Gastroesophageal sphincter (tissue), 4 donors: ENCODE measurements at regions not wholly inside any gene's neighbourhood (a gene's known extent, or its start where the extent isn't known, plus 50 kb on each side); places are given as distances from the start of the nearest gene placed in this dataset.

ENCODE experiments used
- ATAC-seq: fragments of 150-250 bp; one replicate; pipeline ENCODE4 v1.9.1; 2016; ENCODE audit warnings: mild to moderate bottlenecking, moderate library complexity
- H3K27ac ChIP-seq, 4 donors: fragments of 200-600 bp; sonication (generic) in 3 of 4; 1 replicate in 3 of 4; 2 replicates in 1 of 4; pipeline ENCODE4 v1.5.1; 2016 to 2019
- H3K27me3 ChIP-seq: fragments of 200-600 bp; sonication (generic); one replicate; pipeline ENCODE4 v1.5.1; 2019
- H3K36me3 ChIP-seq, 2 donors: fragments of 200-600 bp; sonication (generic); one replicate each; pipeline ENCODE4 v1.5.1; 2019; ENCODE audit warnings: control low read depth in 1 of 2
- H3K4me1 ChIP-seq, 3 donors: fragments of 200-600 bp; sonication (generic); 1 replicate in 2 of 3; 2 replicates in 1 of 3; pipeline ENCODE4 v1.5.1; 2016 to 2019; ENCODE audit warnings: control low read depth in 2 of 3
- H3K4me3 ChIP-seq, 2 donors: fragments of 200-600 bp; sonication (generic); one replicate each; pipeline ENCODE4 v1.5.1; 2019; ENCODE audit warnings: mild to moderate bottlenecking in 1 of 2, moderate library complexity in 1 of 2
- H3K9me3 ChIP-seq, 3 donors: fragments of 200-600 bp; sonication (generic); one replicate each; pipeline ENCODE4 v1.5.1; 2017 to 2019; ENCODE audit warnings: control low read depth in 2 of 3
- EP300 ChIP-seq: sonication (generic); formaldehyde crosslinking; IDR thresholded peaks from one replicate; pipeline ENCODE4 v1.6.1; 2017; ENCODE audit warnings: antibody characterized with exemption, mild to moderate bottlenecking
- POLR2A ChIP-seq, 2 donors: fragments of 450-650 bp; IDR thresholded peaks; one replicate each; pipeline ENCODE4 v1.6.1; 2017; ENCODE audit warnings: antibody characterized with exemption in 2 of 2, mild to moderate bottlenecking in 2 of 2, moderate library complexity in 1 of 2
- POLR2AphosphoS5 ChIP-seq: sonication (generic); formaldehyde crosslinking; IDR thresholded peaks from one replicate; pipeline ENCODE4 v1.6.1; 2017; ENCODE audit warnings: antibody characterized with exemption
- WGBS, 2 donors: methylation state at CpG; one replicate each; pipeline ENCODE4 v1.1.5; 2018; ENCODE audit warnings: low coverage in 1 of 2; 5-methylcytosine and 5-hydroxymethylcytosine counted together
- TF ChIP-seq, protein P1 (sequence below), 4 experiments: fragments of 200-600 bp in 2 of 4; fragments of 450-650 bp in 2 of 4; sonication (generic) in 1 of 4; IDR thresholded peaks; one replicate each; pipeline ENCODE4 v1.5.1; 2017 to 2019; ENCODE audit warnings: antibody characterized with exemption in 4 of 4, mild to moderate bottlenecking in 2 of 4, moderate library complexity in 2 of 4

DNA sequence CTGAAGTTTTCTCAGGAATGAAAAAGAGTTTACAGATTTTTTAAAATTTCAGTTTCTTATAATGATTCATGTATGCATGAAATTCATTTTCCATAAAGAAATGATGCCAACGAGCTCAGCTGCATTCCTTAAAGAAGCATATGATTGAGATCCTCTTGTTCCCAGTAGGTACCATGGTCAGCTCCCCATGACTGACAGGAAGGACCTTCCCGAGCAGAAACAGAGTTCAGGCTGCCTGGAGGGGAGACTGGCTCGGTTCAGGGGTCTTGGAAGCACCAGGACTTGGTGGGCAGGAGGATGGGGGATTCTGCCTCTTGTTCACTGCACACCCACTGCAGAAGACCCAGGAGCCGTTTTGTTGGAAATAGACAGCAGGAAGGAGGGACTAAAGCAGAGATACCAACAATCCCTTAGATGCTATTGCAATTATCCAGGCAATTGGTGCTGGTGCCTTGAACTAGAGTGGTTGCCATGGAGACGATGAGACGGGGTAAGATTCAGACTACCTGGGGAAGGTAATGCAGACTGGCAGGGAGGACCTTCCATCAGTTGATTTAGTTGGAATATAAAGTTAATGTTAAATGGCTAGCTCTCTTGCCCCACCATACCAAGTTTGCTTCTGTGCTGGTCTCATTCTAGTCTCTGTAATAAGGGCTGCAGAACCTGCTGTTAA, 447.8 kb downstream of the MTRR start:
- ATAC-seq = no peak
- Histone ChIP-seq H3K27me3 (no peaks in the 10 kb centered on the region), H3K9me3 (no peaks in the 10 kb centered on the region), H3K4me1 (no peaks in the 10 kb centered on the region), H3K4me3 (no peak overlapping the region), H3K36me3 (no peaks in the 10 kb centered on the region), H3K27ac (no peak overlapping the region)
- TF ChIP-seq POLR2A (IDR thresholded peaks at IDR 0.05) (no peak), POLR2AphosphoS5 (no peak), EP300 (no peak)
- TF ChIP-seq, protein P1, sequence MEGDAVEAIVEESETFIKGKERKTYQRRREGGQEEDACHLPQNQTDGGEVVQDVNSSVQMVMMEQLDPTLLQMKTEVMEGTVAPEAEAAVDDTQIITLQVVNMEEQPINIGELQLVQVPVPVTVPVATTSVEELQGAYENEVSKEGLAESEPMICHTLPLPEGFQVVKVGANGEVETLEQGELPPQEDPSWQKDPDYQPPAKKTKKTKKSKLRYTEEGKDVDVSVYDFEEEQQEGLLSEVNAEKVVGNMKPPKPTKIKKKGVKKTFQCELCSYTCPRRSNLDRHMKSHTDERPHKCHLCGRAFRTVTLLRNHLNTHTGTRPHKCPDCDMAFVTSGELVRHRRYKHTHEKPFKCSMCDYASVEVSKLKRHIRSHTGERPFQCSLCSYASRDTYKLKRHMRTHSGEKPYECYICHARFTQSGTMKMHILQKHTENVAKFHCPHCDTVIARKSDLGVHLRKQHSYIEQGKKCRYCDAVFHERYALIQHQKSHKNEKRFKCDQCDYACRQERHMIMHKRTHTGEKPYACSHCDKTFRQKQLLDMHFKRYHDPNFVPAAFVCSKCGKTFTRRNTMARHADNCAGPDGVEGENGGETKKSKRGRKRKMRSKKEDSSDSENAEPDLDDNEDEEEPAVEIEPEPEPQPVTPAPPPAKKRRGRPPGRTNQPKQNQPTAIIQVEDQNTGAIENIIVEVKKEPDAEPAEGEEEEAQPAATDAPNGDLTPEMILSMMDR (IDR thresholded peaks at IDR 0.05) = no peak
- WGBS, 2 donors = 27 to 60% methylated on average over 3 to 4 of the region's 6 CpGs

DNA sequence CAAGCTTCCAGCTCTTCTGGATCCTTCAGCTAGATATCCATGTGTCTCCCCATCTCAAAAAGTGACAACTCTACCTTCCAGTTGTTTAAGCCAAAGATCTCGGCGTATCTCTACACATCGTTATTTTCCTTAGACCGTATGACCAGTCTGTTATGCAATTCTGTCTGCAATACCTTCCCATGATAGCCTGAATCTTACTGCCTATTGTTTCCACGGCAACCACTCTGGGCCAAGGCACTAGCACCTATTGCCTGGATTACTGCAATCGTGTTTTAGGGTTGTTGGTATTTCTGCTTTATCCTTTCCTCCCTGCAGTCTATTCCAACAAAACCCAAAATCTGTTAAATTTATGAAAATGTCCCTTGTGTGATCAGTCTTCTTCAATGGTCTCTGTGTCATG, 448.4 kb downstream of the MTRR start:
- Histone ChIP-seq H3K4me3 (no peak overlapping the region), H3K9me3 (no peaks in the 10 kb centered on the region), H3K27me3 (no peaks in the 10 kb centered on the region), H3K27ac (no peak overlapping the region), H3K4me1 (no peaks in the 10 kb centered on the region), H3K36me3 (no peaks in the 10 kb centered on the region)
- ATAC-seq = no peak
- TF ChIP-seq EP300 (no peak), POLR2AphosphoS5 (no peak), POLR2A (IDR thresholded peaks at IDR 0.05) (no peak)
- TF ChIP-seq, protein P1 (IDR thresholded peaks at IDR 0.05) = no peak
- 85 to 91% methylated on average over 5 to 6 of the region's 6 CpGs for WGBS, 2 donors

DNA sequence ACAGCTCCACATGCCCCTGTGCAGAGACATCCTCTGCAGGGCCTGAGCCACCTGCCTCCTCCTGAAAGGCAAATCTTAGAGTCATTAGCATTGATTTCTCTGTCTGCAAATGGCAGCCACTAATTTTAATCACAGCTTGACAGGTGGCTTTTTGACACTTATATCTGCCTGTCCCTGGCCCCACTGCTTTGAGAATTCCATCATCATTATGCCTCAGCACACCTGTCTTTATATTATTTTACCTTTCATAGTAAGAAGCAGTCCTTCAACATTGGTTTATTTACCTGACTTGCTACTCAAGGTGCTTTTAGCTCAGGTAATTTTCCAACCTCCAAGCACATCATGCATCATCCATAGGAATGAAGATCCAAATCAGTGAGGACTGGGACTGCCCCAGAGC, 451.3 kb downstream of the MTRR start:
- H3K4me3 ChIP-seq = no peak overlapping the region
- H3K9me3 ChIP-seq = no peaks in the 10 kb centered on the region
- no peaks in the 10 kb centered on the region for H3K4me1 ChIP-seq
- no peaks in the 10 kb centered on the region for H3K27me3 ChIP-seq
- no peak overlapping the region for H3K27ac ChIP-seq
- no peak for ATAC-seq
- TF ChIP-seq POLR2A (IDR thresholded peaks at IDR 0.05) (no peak), POLR2AphosphoS5 (no peak), EP300 (no peak)
- TF ChIP-seq, protein P1 (IDR thresholded peaks at IDR 0.05) = no peak
- H3K36me3 ChIP-seq = no peaks in the 10 kb centered on the region

DNA sequence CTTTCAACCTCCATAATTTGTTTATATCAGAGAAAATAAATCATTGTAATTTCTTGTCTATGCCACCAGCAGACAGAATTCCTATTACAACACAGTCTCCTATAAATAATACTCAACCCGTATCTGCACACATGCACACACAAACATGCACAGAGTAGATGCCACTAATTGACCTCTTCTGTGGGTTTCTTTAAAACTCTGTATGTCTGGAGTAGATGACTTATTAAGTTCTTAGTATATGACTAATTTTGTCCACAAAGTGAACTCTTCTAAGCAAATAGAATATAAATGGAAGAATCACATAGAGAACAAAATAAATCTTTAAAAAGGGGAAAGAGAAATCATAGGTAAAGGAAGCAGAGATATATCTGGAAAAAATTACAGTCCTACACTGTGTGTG, 452.3 kb downstream of the MTRR start:
- no peak for ATAC-seq
- no peaks in the 10 kb centered on the region for H3K4me1 ChIP-seq
- no peak for TF ChIP-seq POLR2AphosphoS5
- TF ChIP-seq POLR2A (IDR thresholded peaks at IDR 0.05) = no peak
- TF ChIP-seq, protein P1 (IDR thresholded peaks at IDR 0.05) = no peak
- no peak for TF ChIP-seq EP300
- no peaks in the 10 kb centered on the region for H3K36me3 ChIP-seq
- no peak overlapping the region for H3K27ac ChIP-seq
- no peak overlapping the region for H3K4me3 ChIP-seq
- no peaks in the 10 kb centered on the region for H3K9me3 ChIP-seq
- 38 to 67% methylated on average over 1 of the region's 1 CpG for WGBS, 2 donors
- no peaks in the 10 kb centered on the region for H3K27me3 ChIP-seq

DNA sequence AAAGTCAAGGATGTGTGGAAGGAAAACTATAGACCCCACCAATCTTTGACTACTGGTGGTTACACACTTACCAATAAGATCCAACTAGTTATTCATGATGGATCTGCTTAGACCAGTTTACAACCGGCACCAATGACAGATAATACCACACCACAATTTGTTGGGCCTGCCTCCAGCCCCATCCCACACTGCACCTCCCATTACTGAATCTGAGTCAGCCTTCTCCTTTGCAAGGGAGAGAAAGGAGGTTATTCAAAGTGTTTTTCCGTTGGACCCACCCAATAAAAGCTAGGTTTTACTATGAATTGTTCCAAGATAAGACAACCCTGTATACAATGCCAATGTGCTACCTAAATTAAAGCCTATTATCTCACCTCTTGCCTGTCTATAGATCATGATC, 453.5 kb downstream of the MTRR start:
- no peaks in the 10 kb centered on the region for H3K36me3 ChIP-seq
- H3K4me3 ChIP-seq = no peak overlapping the region
- no peaks in the 10 kb centered on the region for H3K9me3 ChIP-seq
- no peak for ATAC-seq
- 69 to 85% methylated on average over 2 of the region's 2 CpGs for WGBS, 2 donors
- no peaks in the 10 kb centered on the region for H3K27me3 ChIP-seq
- no peak overlapping the region for H3K27ac ChIP-seq
- no peaks in the 10 kb centered on the region for H3K4me1 ChIP-seq
- TF ChIP-seq POLR2AphosphoS5 (no peak), POLR2A (IDR thresholded peaks at IDR 0.05) (no peak)
- TF ChIP-seq, protein P1 (IDR thresholded peaks at IDR 0.05) = no peak
